WTC11 (cell line): ENCODE measurements at regions not wholly inside any gene's neighbourhood (a gene's known extent, or its start where the extent isn't known, plus 50 kb on each side); places are given as distances from the start of the nearest gene placed in this dataset.

ENCODE experiments used
- ATAC-seq: fragments of 200-7000 bp; cut with Tn5 transposase; 2 replicates; pipeline ENCODE4 v1.10.0; 2021; ENCODE audit warnings: mild to moderate bottlenecking, moderate library complexity
- CTCF ChIA-PET: fragments of 300-600 bp; sonication (Branson Sonifier 250); formaldehyde crosslinking; loops from one replicate; lab custom pipeline; 2021; ENCODE audit warnings: antibody characterized with exemption; lab: Charles Lee
- POLR2A ChIA-PET: fragments of 350-600 bp; sonication (Branson Sonifier 250); formaldehyde crosslinking; loops from one replicate; lab custom pipeline; 2021; ENCODE audit warnings: antibody characterized with exemption; lab: Charles Lee
- DNase-seq: peaks from one replicate; pipeline ENCODE4 v3.0.0; 2021; ENCODE audit warnings: low spot score
- H3K27ac Mint-ChIP-seq: 2 replicates; pipeline ENCODE4 v1.8.0; 2021; ENCODE audit warnings: mixed read lengths
- H3K27me3 Mint-ChIP-seq: 2 replicates; pipeline ENCODE4 v1.8.0; 2021; ENCODE audit warnings: low read depth, mild to moderate bottlenecking, moderate library complexity, mixed read lengths
- H3K36me3 Mint-ChIP-seq: 2 replicates; pipeline ENCODE4 v1.8.0; 2021; ENCODE audit warnings: mixed read lengths
- H3K4me1 Mint-ChIP-seq: 2 replicates; pipeline ENCODE4 v1.8.0; 2022; ENCODE audit warnings: mixed read lengths
- H3K4me3 Mint-ChIP-seq: 2 replicates; pipeline ENCODE4 v1.8.0; 2021; ENCODE audit warnings: mild to moderate bottlenecking, moderate library complexity, mixed read lengths
- H3K9me3 Mint-ChIP-seq: 2 replicates; pipeline ENCODE4 v1.8.0; 2021; ENCODE audit warnings: mixed read lengths
- EMX1 ChIP-seq: fragments of 250-450 bp; sonication (Bioruptor Pico); IDR thresholded peaks from 2 replicates; pipeline ENCODE4 v1.8.0; 2021; ENCODE audit warnings: mild to moderate bottlenecking
- ETV6 ChIP-seq: sonication (generic); formaldehyde crosslinking; IDR thresholded peaks from 2 replicates; pipeline ENCODE4 v1.8.1; 2022; ENCODE audit warnings: mild to moderate bottlenecking, missing genetic modification reagents
- FOXK1 ChIP-seq: sonication (generic); formaldehyde crosslinking; IDR thresholded peaks from 2 replicates; pipeline ENCODE4 v1.8.0; 2022; ENCODE audit warnings: mild to moderate bottlenecking, moderate library complexity, missing genetic modification reagents
- JUN ChIP-seq: sonication (generic); formaldehyde crosslinking; IDR thresholded peaks from 2 replicates; pipeline ENCODE4 v1.8.0; 2023; ENCODE audit warnings: mild to moderate bottlenecking, missing genetic modification reagents
- NFE2L1 ChIP-seq: sonication (generic); formaldehyde crosslinking; IDR thresholded peaks from 2 replicates; pipeline ENCODE4 v1.8.1; 2023; ENCODE audit warnings: missing genetic modification reagents
- NR2C2 ChIP-seq: sonication (generic); formaldehyde crosslinking; IDR thresholded peaks from 2 replicates; pipeline ENCODE4 v1.8.0; 2022; ENCODE audit warnings: mild to moderate bottlenecking, missing genetic modification reagents
- NR3C1 ChIP-seq: sonication (generic); formaldehyde crosslinking; conservative IDR thresholded peaks from 2 replicates; pipeline ENCODE4 v1.8.1; 2023; ENCODE audit warnings: low read depth, mild to moderate bottlenecking, missing genetic modification reagents
- OVOL2 ChIP-seq: fragments of 250-450 bp; sonication (Bioruptor Pico); IDR thresholded peaks from 2 replicates; pipeline ENCODE4 v1.9.0; 2021; ENCODE audit warnings: mild to moderate bottlenecking, borderline replicate concordance
- ZBTB21 ChIP-seq: sonication (generic); formaldehyde crosslinking; IDR thresholded peaks from 2 replicates; pipeline ENCODE4 v1.8.1; 2023; ENCODE audit warnings: mild to moderate bottlenecking, missing genetic modification reagents, borderline replicate concordance
- ZNF121 ChIP-seq: sonication (generic); formaldehyde crosslinking; IDR thresholded peaks from 2 replicates; pipeline ENCODE4 v1.8.0; 2023; ENCODE audit warnings: missing genetic modification reagents
- ZNF263 ChIP-seq: sonication (generic); formaldehyde crosslinking; IDR thresholded peaks from 2 replicates; pipeline ENCODE4 v1.8.1; 2022; ENCODE audit warnings: low read depth, mild to moderate bottlenecking, moderate library complexity, missing genetic modification reagents
- ZNF396 ChIP-seq: fragments of 250-450 bp; sonication (Bioruptor Pico); IDR thresholded peaks from 2 replicates; pipeline ENCODE4 v1.8.0; 2021; ENCODE audit warnings: mild to moderate bottlenecking, moderate library complexity, borderline replicate concordance
- ZNF423 ChIP-seq: fragments of 250-450 bp; sonication (Bioruptor Pico); IDR thresholded peaks from 2 replicates; pipeline ENCODE4 v2.1.2; 2022; ENCODE audit warnings: mild to moderate bottlenecking, moderate library complexity
- ZNF425 ChIP-seq: fragments of 250-450 bp; sonication (Bioruptor Pico); conservative IDR thresholded peaks from 2 replicates; pipeline ENCODE4 v1.9.0; 2021; ENCODE audit warnings: mild to moderate bottlenecking
- ZNF671 ChIP-seq: fragments of 250-450 bp; sonication (Bioruptor Pico); IDR thresholded peaks from 2 replicates; pipeline ENCODE4 v1.8.0; 2021; ENCODE audit warnings: mild to moderate bottlenecking
- TF ChIP-seq, protein P1 (sequence below): sonication (generic); formaldehyde crosslinking; IDR thresholded peaks from 2 replicates; pipeline ENCODE4 v1.8.1; 2023; ENCODE audit warnings: mild to moderate bottlenecking, missing genetic modification reagents, moderate library complexity
- TF ChIP-seq, protein P2 (sequence below): sonication (generic); formaldehyde crosslinking; IDR thresholded peaks from 2 replicates; pipeline ENCODE4 v1.8.0; 2022; ENCODE audit warnings: missing genetic modification reagents
- TF ChIP-seq, protein P3 (sequence below): fragments of 250-450 bp; sonication (Bioruptor Pico); IDR thresholded peaks from 2 replicates; pipeline ENCODE4 v1.9.0; 2021; ENCODE audit warnings: moderate library complexity, mild to moderate bottlenecking, inconsistent platforms, borderline replicate concordance
- TF ChIP-seq, protein P4 (sequence below): sonication (generic); formaldehyde crosslinking; IDR thresholded peaks from 2 replicates; pipeline ENCODE4 v1.8.0; 2023; ENCODE audit warnings: mild to moderate bottlenecking, missing genetic modification reagents

DNA sequence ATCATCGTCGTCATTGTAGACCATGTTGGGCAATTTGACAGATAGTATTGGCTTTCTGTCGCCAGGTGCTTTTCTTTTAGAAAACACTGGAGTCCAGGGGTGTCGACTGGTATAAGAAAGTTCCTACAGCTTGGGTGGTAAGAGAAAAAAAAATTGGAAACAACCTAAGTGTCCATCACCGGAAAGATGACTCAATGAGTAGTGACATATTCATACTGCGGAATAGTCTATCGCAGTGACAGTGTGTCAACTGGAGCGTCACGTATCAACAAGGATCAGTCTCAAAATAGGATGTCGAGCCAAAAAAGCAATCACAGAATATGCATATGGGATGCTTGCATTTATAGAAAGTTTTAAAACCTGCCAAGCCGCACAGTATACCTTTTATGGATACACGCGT lies 157.6 kb downstream of the MN1 start (continued):
- TF ChIP-seq, protein P1, sequence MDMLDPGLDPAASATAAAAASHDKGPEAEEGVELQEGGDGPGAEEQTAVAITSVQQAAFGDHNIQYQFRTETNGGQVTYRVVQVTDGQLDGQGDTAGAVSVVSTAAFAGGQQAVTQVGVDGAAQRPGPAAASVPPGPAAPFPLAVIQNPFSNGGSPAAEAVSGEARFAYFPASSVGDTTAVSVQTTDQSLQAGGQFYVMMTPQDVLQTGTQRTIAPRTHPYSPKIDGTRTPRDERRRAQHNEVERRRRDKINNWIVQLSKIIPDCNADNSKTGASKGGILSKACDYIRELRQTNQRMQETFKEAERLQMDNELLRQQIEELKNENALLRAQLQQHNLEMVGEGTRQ (CRISPR knock-in tag), result no peak
- TF ChIP-seq FOXK1 (CRISPR knock-in tag), result no peak

DNA sequence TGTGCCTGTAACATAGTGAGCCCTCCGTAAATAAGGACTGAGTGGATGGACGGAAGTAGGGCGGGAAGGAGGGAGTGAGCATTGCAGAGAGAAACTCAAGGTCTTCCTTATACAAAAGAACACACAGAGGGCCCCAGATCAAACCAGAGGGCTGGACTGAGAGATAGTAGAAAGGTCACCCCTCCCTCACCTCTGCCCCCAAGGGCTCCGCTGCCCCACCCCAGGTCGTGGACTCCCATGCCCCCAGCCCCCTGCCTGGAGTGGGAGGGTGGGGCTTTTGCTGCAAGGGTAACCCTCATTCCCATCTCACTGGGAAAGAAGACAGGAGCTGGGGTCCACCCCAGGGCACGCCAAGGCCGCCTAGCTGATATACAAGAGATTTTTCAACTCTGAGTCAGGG lies 157.0 kb downstream of the MN1 start:
- ChIA-PET POLR2A (no interaction called here), CTCF (no interaction called here)
- Mint-ChIP-seq H3K27me3 (peaks cover 21% of the 10 kb centered on the region), H3K4me3 (no peak overlapping the region), H3K27ac (no peak overlapping the region), H3K36me3 (no peaks in the 10 kb centered on the region), H3K4me1 (peaks cover 20% of the 10 kb centered on the region), H3K9me3 (no peaks in the 10 kb centered on the region)
- TF ChIP-seq ZNF423 (no peak), FOXK1 (CRISPR knock-in tag) (no peak), NR3C1 (CRISPR knock-in tag) (no peak), ZNF121 (CRISPR knock-in tag) (no peak), ZBTB21 (no peak), ETV6 (CRISPR knock-in tag) (no peak), NFE2L1 (CRISPR knock-in tag) (no peak), ZNF396 (CRISPR knock-in tag) (no peak), OVOL2 (CRISPR knock-in tag) (no peak)
- TF ChIP-seq, protein P2, sequence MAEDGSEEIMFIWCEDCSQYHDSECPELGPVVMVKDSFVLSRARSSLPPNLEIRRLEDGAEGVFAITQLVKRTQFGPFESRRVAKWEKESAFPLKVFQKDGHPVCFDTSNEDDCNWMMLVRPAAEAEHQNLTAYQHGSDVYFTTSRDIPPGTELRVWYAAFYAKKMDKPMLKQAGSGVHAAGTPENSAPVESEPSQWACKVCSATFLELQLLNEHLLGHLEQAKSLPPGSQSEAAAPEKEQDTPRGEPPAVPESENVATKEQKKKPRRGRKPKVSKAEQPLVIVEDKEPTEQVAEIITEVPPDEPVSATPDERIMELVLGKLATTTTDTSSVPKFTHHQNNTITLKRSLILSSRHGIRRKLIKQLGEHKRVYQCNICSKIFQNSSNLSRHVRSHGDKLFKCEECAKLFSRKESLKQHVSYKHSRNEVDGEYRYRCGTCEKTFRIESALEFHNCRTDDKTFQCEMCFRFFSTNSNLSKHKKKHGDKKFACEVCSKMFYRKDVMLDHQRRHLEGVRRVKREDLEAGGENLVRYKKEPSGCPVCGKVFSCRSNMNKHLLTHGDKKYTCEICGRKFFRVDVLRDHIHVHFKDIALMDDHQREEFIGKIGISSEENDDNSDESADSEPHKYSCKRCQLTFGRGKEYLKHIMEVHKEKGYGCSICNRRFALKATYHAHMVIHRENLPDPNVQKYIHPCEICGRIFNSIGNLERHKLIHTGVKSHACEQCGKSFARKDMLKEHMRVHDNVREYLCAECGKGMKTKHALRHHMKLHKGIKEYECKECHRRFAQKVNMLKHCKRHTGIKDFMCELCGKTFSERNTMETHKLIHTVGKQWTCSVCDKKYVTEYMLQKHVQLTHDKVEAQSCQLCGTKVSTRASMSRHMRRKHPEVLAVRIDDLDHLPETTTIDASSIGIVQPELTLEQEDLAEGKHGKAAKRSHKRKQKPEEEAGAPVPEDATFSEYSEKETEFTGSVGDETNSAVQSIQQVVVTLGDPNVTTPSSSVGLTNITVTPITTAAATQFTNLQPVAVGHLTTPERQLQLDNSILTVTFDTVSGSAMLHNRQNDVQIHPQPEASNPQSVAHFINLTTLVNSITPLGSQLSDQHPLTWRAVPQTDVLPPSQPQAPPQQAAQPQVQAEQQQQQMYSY (CRISPR knock-in tag), result no peak
- TF ChIP-seq, protein P3, sequence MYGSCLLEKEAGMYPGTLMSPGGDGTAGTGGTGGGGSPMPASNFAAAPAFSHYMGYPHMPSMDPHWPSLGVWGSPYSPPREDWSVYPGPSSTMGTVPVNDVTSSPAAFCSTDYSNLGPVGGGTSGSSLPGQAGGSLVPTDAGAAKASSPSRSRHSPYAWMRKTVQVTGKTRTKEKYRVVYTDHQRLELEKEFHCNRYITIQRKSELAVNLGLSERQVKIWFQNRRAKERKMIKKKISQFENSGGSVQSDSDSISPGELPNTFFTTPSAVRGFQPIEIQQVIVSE (CRISPR knock-in tag), result no peak
- TF ChIP-seq, protein P4, sequence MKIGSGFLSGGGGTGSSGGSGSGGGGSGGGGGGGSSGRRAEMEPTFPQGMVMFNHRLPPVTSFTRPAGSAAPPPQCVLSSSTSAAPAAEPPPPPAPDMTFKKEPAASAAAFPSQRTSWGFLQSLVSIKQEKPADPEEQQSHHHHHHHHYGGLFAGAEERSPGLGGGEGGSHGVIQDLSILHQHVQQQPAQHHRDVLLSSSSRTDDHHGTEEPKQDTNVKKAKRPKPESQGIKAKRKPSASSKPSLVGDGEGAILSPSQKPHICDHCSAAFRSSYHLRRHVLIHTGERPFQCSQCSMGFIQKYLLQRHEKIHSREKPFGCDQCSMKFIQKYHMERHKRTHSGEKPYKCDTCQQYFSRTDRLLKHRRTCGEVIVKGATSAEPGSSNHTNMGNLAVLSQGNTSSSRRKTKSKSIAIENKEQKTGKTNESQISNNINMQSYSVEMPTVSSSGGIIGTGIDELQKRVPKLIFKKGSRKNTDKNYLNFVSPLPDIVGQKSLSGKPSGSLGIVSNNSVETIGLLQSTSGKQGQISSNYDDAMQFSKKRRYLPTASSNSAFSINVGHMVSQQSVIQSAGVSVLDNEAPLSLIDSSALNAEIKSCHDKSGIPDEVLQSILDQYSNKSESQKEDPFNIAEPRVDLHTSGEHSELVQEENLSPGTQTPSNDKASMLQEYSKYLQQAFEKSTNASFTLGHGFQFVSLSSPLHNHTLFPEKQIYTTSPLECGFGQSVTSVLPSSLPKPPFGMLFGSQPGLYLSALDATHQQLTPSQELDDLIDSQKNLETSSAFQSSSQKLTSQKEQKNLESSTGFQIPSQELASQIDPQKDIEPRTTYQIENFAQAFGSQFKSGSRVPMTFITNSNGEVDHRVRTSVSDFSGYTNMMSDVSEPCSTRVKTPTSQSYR (CRISPR knock-in tag), result no peak
- ATAC-seq (no peak), DNase-seq (no peak)

DNA sequence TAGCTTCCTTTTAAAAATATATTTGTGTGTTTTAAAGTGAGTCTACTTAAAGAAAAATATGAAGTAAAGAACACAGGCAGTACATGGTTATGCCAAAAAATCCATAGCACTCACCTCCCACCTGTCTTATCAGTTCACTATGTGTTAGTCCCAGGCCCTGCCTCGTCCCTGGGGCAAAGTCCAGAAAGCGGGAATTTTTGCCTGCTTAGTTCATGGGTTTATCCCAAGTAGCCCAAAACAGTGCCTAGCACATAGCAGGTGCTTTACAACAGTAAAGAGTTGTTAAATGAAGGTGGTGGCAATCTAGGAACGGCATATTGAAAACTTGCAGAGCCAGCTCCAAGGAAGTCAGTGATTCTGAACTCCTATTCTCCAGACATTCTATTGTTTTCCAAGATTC lies 154.0 kb downstream of the MN1 start:
- no peak overlapping the region for H3K4me3 Mint-ChIP-seq
- ChIA-PET CTCF (interaction anchor here (0.6 to 1.3 kb wide), 2 partner anchors 34 to 1001 kb away, joined by 3 read pairs; no protein-coding TSS in a partner anchor), POLR2A (no interaction called here)
- TF ChIP-seq ZNF671 (CRISPR knock-in tag), result no peak
- TF ChIP-seq ZNF263 (CRISPR knock-in tag), result no peak
- TF ChIP-seq ZNF425 (CRISPR knock-in tag), result no peak
- no peak for TF ChIP-seq NR2C2 (CRISPR knock-in tag)
- TF ChIP-seq EMX1 (CRISPR knock-in tag), result no peak
- no peak for TF ChIP-seq JUN (CRISPR knock-in tag)
- ATAC-seq (no peak), DNase-seq (no peak)
- no peaks in the 10 kb centered on the region for H3K36me3 Mint-ChIP-seq
- H3K9me3 Mint-ChIP-seq, result no peaks in the 10 kb centered on the region
- H3K27me3 Mint-ChIP-seq, result peaks cover 19% of the 10 kb centered on the region
- no peak overlapping the region for H3K27ac Mint-ChIP-seq
- H3K4me1 Mint-ChIP-seq, result peaks cover 9% of the 10 kb centered on the region
